CD14-positive monocyte (primary cell): ENCODE measurements at regions not wholly inside any gene's neighbourhood (a gene's known extent, or its start where the extent isn't known, plus 50 kb on each side); places are given as distances from the start of the nearest gene placed in this dataset.

Source experiments
- DNase-seq, 3 donors: peaks; one replicate each; pipeline ENCODE4 v3.0.0-alpha.2; 2011 to 2022
- H2AFZ ChIP-seq: 2 replicates; pipeline ENCODE4 v1.6.0; 2012; ENCODE audit warnings: mild to moderate bottlenecking, low read depth, low read length, inconsistent platforms; ENCODE audit not compliant: insufficient read depth, poor library complexity, severe bottlenecking
- H3K27ac ChIP-seq, 2 donors: 1 replicate in 1 of 2; 2 replicates in 1 of 2; pipeline ENCODE4 v1.5.1; 2012 to 2013; ENCODE audit warnings: low read length in 2 of 2, control low read depth in 1 of 2, inconsistent platforms in 1 of 2, low read depth in 1 of 2, mild to moderate bottlenecking in 1 of 2
- H3K27me3 ChIP-seq, 2 donors: one replicate each; pipeline versions ENCODE4 v1.6.0 to v1.6.1; 2011 to 2013; ENCODE audit warnings: low read length in 2 of 2; ENCODE audit not compliant: control insufficient read depth in 2 of 2, insufficient read depth in 2 of 2
- H3K36me3 ChIP-seq, 2 donors: replicated peaks in 1 of 2; 1 replicate in 1 of 2; 2 replicates in 1 of 2; pipeline versions ENCODE4 v1.5.1 to v1.6.1; 2012 to 2013; ENCODE audit warnings: low read length in 2 of 2, control low read depth in 1 of 2, inconsistent platforms in 1 of 2, mild to moderate bottlenecking in 1 of 2; ENCODE audit not compliant: insufficient read depth in 2 of 2, control insufficient read depth in 1 of 2
- H3K4me1 ChIP-seq, 2 donors: 1 replicate in 1 of 2; 2 replicates in 1 of 2; pipeline versions ENCODE4 v1.5.1 to v1.6.1; 2012 to 2013; ENCODE audit warnings: low read length in 2 of 2, control low read depth in 1 of 2, inconsistent platforms in 1 of 2, mild to moderate bottlenecking in 1 of 2, moderate library complexity in 1 of 2; ENCODE audit not compliant: insufficient read depth in 2 of 2, control insufficient read depth in 1 of 2
- H3K4me2 ChIP-seq: replicated peaks from 2 replicates; pipeline ENCODE3; 2012; ENCODE audit warnings: low read length, moderate library complexity, mild to moderate bottlenecking; ENCODE audit not compliant: poor library complexity, severe bottlenecking; ENCODE audit errors: extremely low read depth
- H3K4me3 ChIP-seq, 3 experiments: fragments of 200-600 bp in 1 of 3; sonication (generic) in 1 of 3; replicated peaks in 1 of 3; 1 replicate in 2 of 3; 2 replicates in 1 of 3; pipeline ENCODE4 v1.5.1; 2011 to 2013; ENCODE audit warnings: low read length in 3 of 3, mild to moderate bottlenecking in 3 of 3, control low read depth in 2 of 3, low read depth in 2 of 3, inconsistent platforms in 1 of 3, moderate library complexity in 1 of 3
- H3K79me2 ChIP-seq: 2 replicates; pipeline ENCODE4 v1.6.0; 2012; ENCODE audit warnings: mild to moderate bottlenecking, control low read depth, inconsistent platforms, low read length, moderate library complexity; ENCODE audit not compliant: insufficient read depth
- H3K9ac ChIP-seq: 2 replicates; pipeline ENCODE4 v1.6.0; 2017; ENCODE audit warnings: low read length, mild to moderate bottlenecking; ENCODE audit not compliant: insufficient read depth, poor library complexity, severe bottlenecking
- H3K9me3 ChIP-seq, 2 donors: replicated peaks in 1 of 2; 1 replicate in 1 of 2; 2 replicates in 1 of 2; pipeline versions ENCODE4 v1.5.1 to v1.6.1; 2012 to 2013; ENCODE audit warnings: low read length in 2 of 2, control low read depth in 1 of 2; ENCODE audit not compliant: control insufficient read depth in 1 of 2, insufficient read depth in 1 of 2
- H4K20me1 ChIP-seq: 2 replicates; pipeline ENCODE4 v1.6.0; 2012; ENCODE audit warnings: mild to moderate bottlenecking, low read length, control low read depth, moderate library complexity; ENCODE audit not compliant: insufficient read depth
- H3K27ac Mint-ChIP-seq, 7 donors: one replicate each; pipeline ENCODE4 v1.8.0; 2020; ENCODE audit warnings: mild to moderate bottlenecking in 7 of 7, mixed read lengths in 7 of 7, moderate library complexity in 6 of 7, inconsistent platforms in 2 of 7
- H3K27me3 Mint-ChIP-seq, 3 donors: one replicate each; pipeline ENCODE4 v1.8.0; 2021 to 2022; ENCODE audit warnings: low read depth in 3 of 3, mild to moderate bottlenecking in 3 of 3, mixed read lengths in 3 of 3, moderate library complexity in 3 of 3, inconsistent platforms in 1 of 3
- H3K36me3 Mint-ChIP-seq, 2 donors: one replicate each; pipeline ENCODE4 v1.8.0; 2020; ENCODE audit warnings: mixed read lengths in 2 of 2, inconsistent platforms in 1 of 2, mild to moderate bottlenecking in 1 of 2
- H3K4me1 Mint-ChIP-seq: one replicate; pipeline ENCODE4 v1.8.0; 2020; ENCODE audit warnings: mild to moderate bottlenecking, mixed read lengths
- H3K4me3 Mint-ChIP-seq, 2 donors: one replicate each; pipeline ENCODE4 v1.8.0; 2020; ENCODE audit warnings: mild to moderate bottlenecking in 2 of 2, mixed read lengths in 2 of 2, moderate library complexity in 1 of 2
- H3K9me3 Mint-ChIP-seq, 7 donors: one replicate each; pipeline ENCODE4 v1.8.0; 2020 to 2022; ENCODE audit warnings: mixed read lengths in 7 of 7, mild to moderate bottlenecking in 6 of 7, moderate library complexity in 6 of 7, inconsistent platforms in 2 of 7
- WGBS: methylation state at CpG from one replicate; pipeline ENCODE4 v1.1.5; 2013; ENCODE audit warnings: missing lambda C conversion rate; ENCODE audit not compliant: insufficient coverage; 5-methylcytosine and 5-hydroxymethylcytosine counted together
- intact Hi-C, 2 donors: fragments of 100-400 bp; cut with micrococcal nuclease; formaldehyde crosslinking; loops; one replicate each; pipeline versions ENCODE4 v1.15.0 to v1.15.1; 2023
- TF ChIP-seq, protein P1 (sequence below): fragments of 200-600 bp; IDR thresholded peaks from one replicate; pipeline ENCODE4 v1.8.0; 2022; ENCODE audit warnings: antibody characterized with exemption, mild to moderate bottlenecking

DNA sequence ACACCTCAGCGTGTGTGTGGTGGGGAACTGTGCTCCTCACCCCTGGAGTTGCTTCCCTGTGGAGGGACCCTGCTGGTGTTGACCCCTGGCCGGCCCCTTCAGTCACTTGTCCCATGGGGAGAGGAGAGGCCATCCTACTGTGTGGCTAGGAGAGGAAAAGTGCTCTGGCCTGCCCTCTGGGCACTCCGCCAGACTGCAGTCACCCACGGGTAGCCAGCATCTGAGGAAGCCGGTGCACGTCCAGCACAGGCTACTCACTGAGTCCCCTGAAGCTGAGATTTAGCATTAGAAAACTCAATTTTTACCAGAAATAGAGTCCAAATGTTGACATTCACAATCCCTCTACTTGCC, 211.5 kb upstream of the RAB6C start:
- no peak for DNase-seq
- H3K4me3 Mint-ChIP-seq, result no peak overlapping the region
- H3K27ac Mint-ChIP-seq, result no peak overlapping the region
- Histone ChIP-seq H3K36me3 (no peaks in the 10 kb centered on the region), H4K20me1 (no peaks in the 10 kb centered on the region), H3K27me3 (no peaks in the 10 kb centered on the region), H3K4me2 (no peak overlapping the region), H3K79me2 (no peaks in the 10 kb centered on the region), H3K9me3 (no peaks in the 10 kb centered on the region), H3K4me3 (no peak overlapping the region), H3K27ac (no peak overlapping the region), H2AFZ (no peak overlapping the region), H3K4me1 (no peaks in the 10 kb centered on the region), H3K9ac (no peak overlapping the region)
- H3K9me3 Mint-ChIP-seq, result peaks cover 0 to 6% (median 2%) of the 10 kb centered on the region in 7 donors
- intact Hi-C loops, result no loop called here
- TF ChIP-seq, protein P1, sequence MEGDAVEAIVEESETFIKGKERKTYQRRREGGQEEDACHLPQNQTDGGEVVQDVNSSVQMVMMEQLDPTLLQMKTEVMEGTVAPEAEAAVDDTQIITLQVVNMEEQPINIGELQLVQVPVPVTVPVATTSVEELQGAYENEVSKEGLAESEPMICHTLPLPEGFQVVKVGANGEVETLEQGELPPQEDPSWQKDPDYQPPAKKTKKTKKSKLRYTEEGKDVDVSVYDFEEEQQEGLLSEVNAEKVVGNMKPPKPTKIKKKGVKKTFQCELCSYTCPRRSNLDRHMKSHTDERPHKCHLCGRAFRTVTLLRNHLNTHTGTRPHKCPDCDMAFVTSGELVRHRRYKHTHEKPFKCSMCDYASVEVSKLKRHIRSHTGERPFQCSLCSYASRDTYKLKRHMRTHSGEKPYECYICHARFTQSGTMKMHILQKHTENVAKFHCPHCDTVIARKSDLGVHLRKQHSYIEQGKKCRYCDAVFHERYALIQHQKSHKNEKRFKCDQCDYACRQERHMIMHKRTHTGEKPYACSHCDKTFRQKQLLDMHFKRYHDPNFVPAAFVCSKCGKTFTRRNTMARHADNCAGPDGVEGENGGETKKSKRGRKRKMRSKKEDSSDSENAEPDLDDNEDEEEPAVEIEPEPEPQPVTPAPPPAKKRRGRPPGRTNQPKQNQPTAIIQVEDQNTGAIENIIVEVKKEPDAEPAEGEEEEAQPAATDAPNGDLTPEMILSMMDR, result no peak
- H3K27me3 Mint-ChIP-seq, result peaks cover 6 to 16% (median 10%) of the 10 kb centered on the region in 3 donors
- 79% methylated on average over 6 of the region's 6 CpGs for WGBS
- H3K36me3 Mint-ChIP-seq, result no peaks in the 10 kb centered on the region
- H3K4me1 Mint-ChIP-seq, result peaks cover 4% of the 10 kb centered on the region

- H3K27ac Mint-ChIP-seq, result no peak overlapping the region
- no peaks in the 10 kb centered on the region for H3K36me3 Mint-ChIP-seq
- no peaks in the 10 kb centered on the region for H3K9me3 ChIP-seq
- peaks cover 6 to 16% (median 10%) of the 10 kb centered on the region in 3 donors for H3K27me3 Mint-ChIP-seq
- TF ChIP-seq, protein P1, result no peak
- no peaks in the 10 kb centered on the region for H3K27me3 ChIP-seq
- H3K4me2 ChIP-seq, result no peak overlapping the region
- no peak overlapping the region for H3K4me3 Mint-ChIP-seq
- H3K27ac ChIP-seq, result no peak overlapping the region
- H3K9me3 Mint-ChIP-seq, result peaks cover 0 to 9% (median 2%) of the 10 kb centered on the region in 7 donors
- H3K4me1 Mint-ChIP-seq, result peaks cover 4% of the 10 kb centered on the region
- no peak for DNase-seq
- no peaks in the 10 kb centered on the region for H3K79me2 ChIP-seq
- no peaks in the 10 kb centered on the region for H3K36me3 ChIP-seq
- no peaks in the 10 kb centered on the region for H3K4me1 ChIP-seq
- intact Hi-C loops, result no loop called here
- no peak overlapping the region for H3K9ac ChIP-seq
- no peak overlapping the region for H2AFZ ChIP-seq
- no peak overlapping the region for H3K4me3 ChIP-seq
- 98% methylated on average over 5 of the region's 11 CpGs for WGBS
- H4K20me1 ChIP-seq, result no peaks in the 10 kb centered on the region
These were observed 210.8 kb upstream of the RAB6C start for GRCh38 chr2:129768485-129769184.
